Stimulated activated memory B cell treated with anti-CD40 and anti-IgM and Interleukin-4, amounts not matched to agents 10 μg/mL and 1 μg/mL and 100 μg/mL, for 72 hours (primary cell): ENCODE measurements at regions not wholly inside any gene's neighbourhood (a gene's known extent, or its start where the extent isn't known, plus 50 kb on each side); places are given as distances from the start of the nearest gene placed in this dataset.
A peak's percentile ranks its signal among the peaks of the same experiment; 100 is the strongest.

Source experiments
- ATAC-seq: fragments of 150-1000 bp; cut with Tn5 transposase; 2 replicates; pipeline ENCODE4 v1.10.0; 2021
- H3K27ac Mint-ChIP-seq: one replicate; pipeline ENCODE4 v1.8.0; 2022; ENCODE audit warnings: mild to moderate bottlenecking, mixed read lengths
- H3K27me3 Mint-ChIP-seq: one replicate; pipeline ENCODE4 v1.8.0; 2022; ENCODE audit warnings: mixed read lengths
- H3K36me3 Mint-ChIP-seq: one replicate; pipeline ENCODE4 v1.8.0; 2022; ENCODE audit warnings: mixed read lengths
- H3K4me1 Mint-ChIP-seq: one replicate; pipeline ENCODE4 v1.8.0; 2022; ENCODE audit warnings: mixed read lengths
- H3K4me3 Mint-ChIP-seq: one replicate; pipeline ENCODE4 v1.8.0; 2022; ENCODE audit warnings: mild to moderate bottlenecking, moderate library complexity, mixed read lengths
- H3K9me3 Mint-ChIP-seq: one replicate; pipeline ENCODE4 v1.8.0; 2022; ENCODE audit warnings: mixed read lengths

- Mint-ChIP-seq H3K9me3 (no peaks in the 10 kb centered on the region), H3K27ac (no peak overlapping the region), H3K36me3 (no peaks in the 10 kb centered on the region), H3K4me1 (no peaks in the 10 kb centered on the region), H3K4me3 (no peak overlapping the region), H3K27me3 (peaks cover 31% of the 10 kb centered on the region)
- no peak for ATAC-seq
Observed at GRCh38 chr18:75497576-75498235, 70.2 kb upstream of the SMIM21 start.

- Mint-ChIP-seq H3K27me3 (peaks cover 31% of the 10 kb centered on the region), H3K4me3 (no peak overlapping the region), H3K4me1 (no peaks in the 10 kb centered on the region), H3K9me3 (no peaks in the 10 kb centered on the region), H3K36me3 (no peaks in the 10 kb centered on the region), H3K27ac (no peak overlapping the region)
- ATAC-seq: no peak
Observed at GRCh38 chr18:75496151-75496550, 68.6 kb upstream of the SMIM21 start.

- Mint-ChIP-seq H3K4me3 (no peak overlapping the region), H3K4me1 (no peaks in the 10 kb centered on the region), H3K27ac (no peak overlapping the region), H3K9me3 (no peaks in the 10 kb centered on the region), H3K27me3 (peaks cover 38% of the 10 kb centered on the region), H3K36me3 (no peaks in the 10 kb centered on the region)
- ATAC-seq: no peak
Observed at GRCh38 chr18:75492852-75493251, 65.3 kb upstream of the SMIM21 start.

- no peaks in the 10 kb centered on the region for H3K36me3 Mint-ChIP-seq
- ATAC-seq: no peak
- H3K27ac Mint-ChIP-seq: no peak overlapping the region
- H3K9me3 Mint-ChIP-seq: no peaks in the 10 kb centered on the region
- H3K27me3 Mint-ChIP-seq: peaks cover 30% of the 10 kb centered on the region
- H3K4me3 Mint-ChIP-seq: no peak overlapping the region
- no peaks in the 10 kb centered on the region for H3K4me1 Mint-ChIP-seq
Observed at GRCh38 chr18:75491361-75491760, 63.9 kb upstream of the SMIM21 start.

GRCh38 chr18:75489493-75490190, 62.1 kb upstream of the SMIM21 start:
- H3K9me3 Mint-ChIP-seq: no peaks in the 10 kb centered on the region
- ATAC-seq: no peak
- no peaks in the 10 kb centered on the region for H3K36me3 Mint-ChIP-seq
- no peaks in the 10 kb centered on the region for H3K4me1 Mint-ChIP-seq
- H3K4me3 Mint-ChIP-seq: no peak overlapping the region
- peaks cover 23% of the 10 kb centered on the region for H3K27me3 Mint-ChIP-seq
- no peak overlapping the region for H3K27ac Mint-ChIP-seq

- Mint-ChIP-seq H3K27ac (no peak overlapping the region), H3K4me3 (no peak overlapping the region), H3K36me3 (no peaks in the 10 kb centered on the region), H3K27me3 (peaks cover 25% of the 10 kb centered on the region), H3K9me3 (peaks cover 7% of the 10 kb centered on the region), H3K4me1 (peaks cover 6% of the 10 kb centered on the region)
- ATAC-seq: no peak
Observed at GRCh38 chr18:75483662-75484061, 56.2 kb upstream of the SMIM21 start.

- peaks cover 7% of the 10 kb centered on the region for H3K9me3 Mint-ChIP-seq
- no peak overlapping the region for H3K4me3 Mint-ChIP-seq
- peaks cover 22% of the 10 kb centered on the region for H3K27me3 Mint-ChIP-seq
- no peaks in the 10 kb centered on the region for H3K36me3 Mint-ChIP-seq
- H3K4me1 Mint-ChIP-seq: peaks cover 6% of the 10 kb centered on the region
- no peak overlapping the region for H3K27ac Mint-ChIP-seq
- no peak for ATAC-seq
Observed at GRCh38 chr18:75482880-75483279, 55.4 kb upstream of the SMIM21 start.

- H3K27me3 Mint-ChIP-seq: peaks cover 14% of the 10 kb centered on the region
- no peaks in the 10 kb centered on the region for H3K36me3 Mint-ChIP-seq
- no peak overlapping the region for H3K27ac Mint-ChIP-seq
- peaks cover 6% of the 10 kb centered on the region for H3K4me1 Mint-ChIP-seq
- ATAC-seq: no peak
- no peak overlapping the region for H3K4me3 Mint-ChIP-seq
- peaks cover 7% of the 10 kb centered on the region for H3K9me3 Mint-ChIP-seq
Observed at GRCh38 chr18:75480487-75480886, 53.0 kb upstream of the SMIM21 start.

GRCh38 chr18:75478996-75479880, 51.7 kb upstream of the SMIM21 start:
- no peak overlapping the region for H3K4me3 Mint-ChIP-seq
- peaks cover 7% of the 10 kb centered on the region for H3K9me3 Mint-ChIP-seq
- peaks cover 6% of the 10 kb centered on the region for H3K4me1 Mint-ChIP-seq
- no peaks in the 10 kb centered on the region for H3K36me3 Mint-ChIP-seq
- no peak overlapping the region for H3K27ac Mint-ChIP-seq
- peak; percentile 54 for ATAC-seq
- H3K27me3 Mint-ChIP-seq: peaks cover 14% of the 10 kb centered on the region

GRCh38 chr18:75477900-75478299, 50.4 kb upstream of the SMIM21 start:
- peaks cover 1% of the 10 kb centered on the region for H3K9me3 Mint-ChIP-seq
- ATAC-seq: no peak
- no peak overlapping the region for H3K4me3 Mint-ChIP-seq
- peaks cover 6% of the 10 kb centered on the region for H3K4me1 Mint-ChIP-seq
- H3K36me3 Mint-ChIP-seq: no peaks in the 10 kb centered on the region
- H3K27me3 Mint-ChIP-seq: peaks cover 7% of the 10 kb centered on the region
- H3K27ac Mint-ChIP-seq: no peak overlapping the region
